NOMO-1 treated with dmso at 0.1 percent for 144 hours (cell line): ENCODE measurements at regions not wholly inside any gene's neighbourhood (a gene's known extent, or its start where the extent isn't known, plus 50 kb on each side); places are given as distances from the start of the nearest gene placed in this dataset.

ENCODE experiments used
- DNase-seq: peaks from one replicate; lab custom pipeline; 2025; ENCODE audit not compliant: unreplicated experiment; lab: John Stamatoyannopoulos, UW

- DNase-seq: no peak
Observed at GRCh38 chr12:24724814-24725213, 224.1 kb downstream of the BCAT1 start.

DNA sequence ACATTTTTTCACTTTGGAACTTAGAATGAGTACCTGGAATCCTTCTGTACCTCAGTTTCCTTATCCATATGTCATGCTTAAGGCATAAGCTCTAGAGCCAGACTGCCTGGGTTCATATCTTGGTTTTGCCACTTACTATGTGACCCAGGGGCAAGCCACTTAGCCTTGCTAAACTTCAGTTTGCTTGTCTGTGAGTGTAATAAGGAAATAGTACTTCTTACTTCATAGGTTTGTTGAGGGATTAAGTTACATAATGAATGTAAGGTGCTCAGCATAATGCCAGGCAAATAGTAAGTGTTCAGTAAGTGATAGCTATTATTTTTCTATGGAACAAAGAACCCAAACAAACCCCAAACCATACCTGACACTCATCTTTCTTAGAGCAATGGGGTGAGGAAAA lies 225.1 kb downstream of the BCAT1 start:
- no peak for DNase-seq

GRCh38 chr12:24721191-24721590 lies 227.7 kb downstream of the BCAT1 start:
- no peak for DNase-seq

GRCh38 chr12:24719293-24719721 lies 229.6 kb downstream of the BCAT1 start:
- DNase-seq: no peak

GRCh38 chr12:24718617-24719016 lies 230.3 kb downstream of the BCAT1 start:
- no peak for DNase-seq

DNA sequence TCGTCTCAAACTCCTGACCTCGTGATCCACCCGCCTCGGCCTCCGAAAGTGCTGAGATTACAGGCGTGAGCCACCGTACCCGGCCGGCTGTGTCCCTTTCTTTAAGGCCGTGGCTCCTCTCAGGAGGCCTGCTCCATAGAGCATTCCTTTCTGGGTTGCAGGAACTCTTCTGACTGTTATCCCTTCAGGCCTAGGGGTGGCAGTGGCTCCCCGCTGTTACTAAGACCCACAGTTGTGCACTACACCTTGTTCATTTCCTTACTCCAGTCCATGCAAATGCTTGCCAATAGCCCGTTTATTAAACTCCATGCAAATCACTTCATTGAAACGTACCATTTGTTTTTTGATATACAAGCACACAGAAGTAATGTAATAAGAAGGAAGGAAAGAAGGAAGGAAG lies 234.7 kb downstream of the BCAT1 start:
- no peak for DNase-seq

GRCh38 chr12:24711056-24712008 lies 237.6 kb downstream of the BCAT1 start:
- DNase-seq: no peak

DNA sequence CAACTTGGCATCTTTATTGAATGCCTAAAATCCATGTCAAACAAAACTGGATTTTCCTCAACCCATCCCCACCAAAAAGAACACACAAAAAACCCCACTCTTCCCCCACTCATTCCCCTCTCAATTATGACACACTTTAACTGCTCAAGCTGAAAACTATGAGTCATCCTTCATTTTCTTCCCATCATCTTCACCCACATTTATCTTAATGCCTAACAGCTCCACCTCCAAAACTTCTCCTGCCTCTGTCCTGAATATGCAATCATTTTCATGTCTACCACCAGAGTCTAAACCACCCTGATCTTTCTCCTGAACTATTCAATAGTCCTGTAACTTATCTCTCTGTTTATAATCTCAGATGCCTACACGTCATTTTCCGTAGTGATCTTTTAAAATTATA lies 239.7 kb downstream of the BCAT1 start:
- no peak for DNase-seq

DNA sequence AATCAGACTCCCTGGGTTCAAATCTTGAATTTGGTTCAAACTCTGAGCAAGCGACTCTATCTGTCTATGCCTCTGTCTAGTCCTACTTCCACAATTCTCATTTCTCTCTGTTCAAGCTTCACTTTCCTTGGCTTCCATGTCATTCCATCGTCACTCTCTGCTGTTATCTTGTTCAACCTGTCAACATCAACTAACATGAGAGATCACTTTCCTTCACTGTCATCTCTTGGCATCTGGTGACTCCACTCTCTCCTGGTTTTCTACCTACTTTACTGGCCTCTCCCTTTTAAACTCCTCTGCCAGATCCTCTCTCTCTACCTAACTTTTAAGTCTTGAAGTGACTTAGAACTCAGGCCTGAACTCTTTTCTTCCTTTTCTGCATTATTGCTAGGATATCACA lies 240.2 kb downstream of the BCAT1 start:
- DNase-seq: no peak

GRCh38 chr12:24708043-24708442 lies 240.9 kb downstream of the BCAT1 start:
- DNase-seq: no peak

GRCh38 chr12:24707334-24707733 lies 241.6 kb downstream of the BCAT1 start:
- no peak for DNase-seq

DNA sequence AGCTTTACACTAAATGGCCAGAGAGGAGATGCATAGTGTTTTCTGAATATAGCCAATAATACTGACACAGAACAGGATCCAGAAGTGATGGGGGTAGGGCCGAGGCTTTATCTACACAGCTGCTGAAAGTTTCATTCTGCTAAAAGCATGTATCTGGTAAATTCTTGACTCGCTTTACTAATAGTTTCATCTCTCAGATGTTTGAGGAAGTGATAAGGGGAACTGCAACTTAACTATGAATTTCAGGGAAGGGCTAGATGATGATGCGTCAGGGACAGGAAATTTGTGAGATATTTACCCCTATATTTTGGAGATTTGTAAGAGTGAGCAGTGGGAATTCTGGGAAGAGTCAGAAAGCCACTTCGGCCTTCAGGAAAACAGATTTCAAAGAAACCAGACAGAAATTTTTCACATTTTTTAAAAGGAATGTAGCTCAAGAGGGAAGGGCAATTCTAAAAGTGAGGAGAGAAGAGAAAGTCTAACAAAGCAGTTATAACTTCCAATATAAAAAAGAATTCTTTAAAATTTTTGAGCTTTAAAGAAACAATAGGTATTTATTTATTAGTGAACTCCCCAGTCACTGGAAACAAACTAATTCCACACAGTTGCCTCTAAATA lies 243.1 kb downstream of the BCAT1 start:
- peak; percentile 48 for DNase-seq

DNA sequence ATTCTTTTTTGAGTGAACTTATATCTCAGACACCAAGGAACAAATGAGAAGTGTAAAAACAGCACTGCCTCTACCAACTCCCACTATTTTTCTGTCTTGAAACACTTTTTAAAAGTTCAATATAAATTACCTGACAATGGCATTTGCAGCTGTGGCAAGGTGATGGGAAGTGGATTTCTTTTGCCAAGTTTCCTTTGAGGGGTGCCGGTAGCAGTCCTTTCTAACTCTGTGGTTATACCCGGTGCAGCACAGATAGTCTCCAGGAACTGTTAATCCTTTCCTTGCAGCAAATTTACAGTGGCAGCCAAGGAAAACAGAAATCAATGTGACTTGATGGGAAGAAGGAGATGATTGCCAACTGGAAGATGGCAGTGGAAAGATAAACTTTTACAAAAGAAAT lies 243.7 kb downstream of the BCAT1 start:
- no peak for DNase-seq

DNA sequence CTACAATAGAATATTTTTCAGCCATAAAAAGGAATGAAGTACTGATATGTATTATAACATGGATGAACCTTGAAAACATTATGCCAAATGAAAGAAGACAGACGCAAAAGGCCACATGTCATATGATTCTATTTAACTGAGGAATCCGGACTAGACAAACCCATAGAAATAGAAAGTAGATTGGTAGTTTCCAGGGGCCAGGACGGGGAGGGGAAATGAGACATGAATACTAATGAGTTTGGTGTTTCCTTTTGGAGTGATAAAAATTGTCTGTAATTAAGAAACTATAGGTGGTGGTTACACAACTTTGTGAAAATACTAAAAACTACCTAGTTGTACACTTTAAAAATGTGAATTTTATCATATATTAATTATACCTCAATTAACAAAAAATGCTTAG lies 247.6 kb downstream of the BCAT1 start:
- no peak for DNase-seq

DNA sequence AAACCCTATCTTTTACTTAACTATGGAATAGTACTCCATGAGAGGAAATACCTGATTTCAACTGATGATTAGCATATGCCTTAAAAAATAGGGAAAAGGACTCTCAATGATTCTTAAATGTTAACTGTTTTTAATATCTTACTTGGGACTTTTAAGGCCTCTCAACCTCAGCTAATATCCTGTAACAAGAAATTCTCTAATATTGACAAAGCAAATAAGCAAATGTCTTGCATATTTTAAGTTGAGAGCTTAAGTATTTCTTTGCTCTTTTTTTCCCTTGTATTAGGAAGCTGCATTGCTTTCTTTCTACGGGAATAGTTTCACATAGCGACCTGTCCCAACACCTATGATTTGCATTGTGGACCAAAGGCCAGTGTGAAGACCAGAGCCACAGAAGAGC lies 249.9 kb downstream of the BCAT1 start:
- DNase-seq: no peak

DNA sequence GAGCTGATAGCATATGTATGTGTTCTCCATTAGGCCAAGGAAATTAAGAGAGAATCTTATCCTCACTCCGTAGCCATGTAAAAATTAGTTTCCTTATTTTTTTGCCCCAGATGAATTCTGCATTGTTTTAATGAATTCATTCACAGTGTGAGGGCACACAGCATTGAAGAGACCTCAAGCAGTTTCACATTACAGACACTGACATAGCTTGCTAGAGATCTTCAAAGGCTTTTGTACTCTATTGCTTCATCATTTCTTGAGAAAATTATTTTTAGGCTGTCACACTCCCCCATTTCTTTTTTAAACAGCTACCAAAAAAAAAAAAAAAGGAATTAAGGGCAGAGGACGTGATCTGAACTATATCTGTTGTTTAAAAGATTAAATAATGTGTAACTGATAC lies 251.1 kb downstream of the BCAT1 start:
- DNase-seq: peak; percentile 30

DNA sequence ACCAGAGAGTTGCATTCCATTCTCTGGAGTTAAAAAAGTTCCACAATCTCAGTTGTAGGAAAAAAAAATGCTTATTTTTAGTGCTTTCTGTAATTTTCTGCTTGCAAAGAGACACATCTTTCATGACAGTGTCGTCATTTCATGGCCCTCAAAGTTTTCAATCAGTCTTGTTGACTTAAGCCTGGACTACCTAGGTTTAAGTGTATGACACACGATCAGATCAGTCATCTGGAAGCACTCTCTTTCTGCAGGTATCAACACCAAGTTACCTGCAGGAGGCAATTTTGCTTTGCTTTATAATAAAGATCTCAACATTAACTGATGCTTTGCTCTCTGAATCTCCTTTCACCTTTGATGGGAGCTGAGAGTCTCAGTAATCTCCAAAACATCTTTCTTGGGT lies 251.6 kb downstream of the BCAT1 start:
- no peak for DNase-seq

GRCh38 chr12:24696800-24697199 lies 252.1 kb downstream of the BCAT1 start:
- DNase-seq: no peak

- no peak for DNase-seq
Observed at GRCh38 chr12:24695657-24696329, 253.1 kb downstream of the BCAT1 start.

DNA sequence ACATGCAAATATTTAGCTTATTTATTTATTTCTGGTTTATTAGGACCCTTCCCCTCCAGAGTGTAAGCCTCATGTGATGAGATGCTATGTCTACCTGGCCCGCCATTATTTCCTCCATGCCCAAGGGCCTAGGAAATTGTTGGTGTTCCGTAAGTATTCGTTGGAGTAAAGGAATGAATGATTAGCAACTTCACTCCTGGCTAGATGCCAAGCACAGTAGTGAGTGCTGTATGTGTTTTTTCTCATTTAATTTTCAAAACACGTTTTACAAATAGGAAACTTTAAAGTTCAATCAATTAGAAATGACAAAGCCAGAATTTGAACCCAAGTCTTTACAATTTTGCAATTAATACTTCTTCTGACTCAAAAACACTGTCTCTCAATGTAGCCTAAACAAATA lies 253.8 kb downstream of the BCAT1 start:
- no peak for DNase-seq

- DNase-seq: no peak
Observed at GRCh38 chr12:24688601-24689000, 260.3 kb downstream of the BCAT1 start.

- DNase-seq: no peak
Observed at GRCh38 chr12:24681570-24681969, 267.3 kb downstream of the BCAT1 start.
